NCI-H748 (cell line): ENCODE measurements at regions not wholly inside any gene's neighbourhood (a gene's known extent, or its start where the extent isn't known, plus 50 kb on each side); places are given as distances from the start of the nearest gene placed in this dataset.

Source experiments
- DNase-seq: peaks from one replicate; lab custom pipeline; 2025; ENCODE audit not compliant: unreplicated experiment; lab: John Stamatoyannopoulos, UW

GRCh38 chr6:28585335-28585734 lies 59.7 kb downstream of the GPX5 start:
- DNase-seq, result peak; percentile 53

- peak; percentile 41 for DNase-seq
Measured at GRCh38 chr6:28586324-28586723, 60.6 kb downstream of the GPX5 start.

DNA sequence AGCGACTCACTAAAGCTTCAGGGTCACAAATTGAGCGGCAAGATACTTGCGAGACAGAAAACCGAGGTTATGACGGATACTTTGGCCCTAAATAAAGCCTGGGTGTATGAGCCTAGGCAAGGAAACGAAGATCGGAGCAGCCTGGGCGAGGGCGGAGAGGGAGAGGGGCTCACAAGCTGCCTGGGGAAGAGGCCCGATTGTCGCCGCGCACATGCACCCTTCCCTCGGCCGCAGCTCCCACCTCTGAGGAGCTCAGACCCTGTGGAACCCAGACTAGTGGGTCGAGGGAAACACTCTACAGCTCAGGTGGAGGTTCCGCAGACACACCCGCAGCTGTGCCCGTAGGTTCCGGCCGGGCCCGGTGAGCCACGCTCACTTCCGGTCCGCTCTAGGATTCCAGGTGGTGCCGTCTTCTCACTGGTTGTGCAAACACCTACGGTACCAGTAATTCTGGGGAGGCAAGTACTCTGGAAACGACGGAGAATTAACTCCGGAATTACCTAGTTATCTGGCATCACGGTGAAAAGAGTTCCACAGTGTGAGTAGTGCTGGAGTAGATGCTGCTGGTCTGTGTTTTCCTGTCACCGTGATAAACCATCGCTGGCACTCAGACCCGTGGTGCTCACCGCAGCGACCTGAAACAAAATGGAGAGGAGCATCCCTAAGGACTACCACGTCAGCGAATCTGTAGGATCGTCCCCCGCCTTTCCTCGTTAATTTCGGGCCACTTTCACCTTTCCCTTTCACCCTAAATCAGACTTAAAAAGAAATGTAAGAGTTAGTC lies 61.5 kb downstream of the GPX5 start:
- DNase-seq, result peak; percentile 97

DNA sequence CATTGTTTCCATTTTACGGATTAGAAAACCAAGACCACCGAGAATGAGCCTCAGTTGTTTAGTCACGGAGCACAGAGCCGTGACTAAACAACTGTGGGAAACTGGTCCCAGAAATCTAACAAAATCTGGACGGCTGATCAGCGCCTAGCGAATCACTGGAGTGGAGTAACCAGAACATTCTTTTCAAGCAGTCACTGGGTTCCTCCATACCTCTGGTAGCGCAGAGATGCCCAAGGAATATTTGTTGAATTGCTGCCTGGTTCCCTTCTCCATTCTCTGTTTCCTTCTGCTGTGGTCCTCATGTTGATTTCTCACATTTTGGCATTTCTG lies 62.0 kb downstream of the GPX5 start:
- peak; percentile 66 for DNase-seq

DNA sequence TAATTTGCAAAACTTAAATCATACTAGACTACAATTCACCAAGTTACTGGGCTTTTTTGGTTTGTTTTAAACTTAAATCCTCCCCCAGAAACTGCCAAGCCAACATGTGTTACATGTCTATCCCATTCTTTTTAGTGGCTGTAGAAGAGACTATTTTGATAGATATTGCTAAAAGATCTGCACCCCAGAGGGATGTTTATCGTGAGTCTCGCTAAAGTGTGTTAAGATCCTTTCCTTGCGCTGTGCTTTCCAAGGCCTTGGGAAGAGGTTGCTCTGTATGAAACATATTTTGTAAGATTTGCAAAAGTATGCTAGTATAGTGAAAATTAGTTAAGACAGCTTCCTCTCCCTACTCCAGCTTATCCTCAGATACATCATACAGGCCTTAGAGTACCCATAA lies 63.0 kb downstream of the GPX5 start:
- DNase-seq, result no peak

DNA sequence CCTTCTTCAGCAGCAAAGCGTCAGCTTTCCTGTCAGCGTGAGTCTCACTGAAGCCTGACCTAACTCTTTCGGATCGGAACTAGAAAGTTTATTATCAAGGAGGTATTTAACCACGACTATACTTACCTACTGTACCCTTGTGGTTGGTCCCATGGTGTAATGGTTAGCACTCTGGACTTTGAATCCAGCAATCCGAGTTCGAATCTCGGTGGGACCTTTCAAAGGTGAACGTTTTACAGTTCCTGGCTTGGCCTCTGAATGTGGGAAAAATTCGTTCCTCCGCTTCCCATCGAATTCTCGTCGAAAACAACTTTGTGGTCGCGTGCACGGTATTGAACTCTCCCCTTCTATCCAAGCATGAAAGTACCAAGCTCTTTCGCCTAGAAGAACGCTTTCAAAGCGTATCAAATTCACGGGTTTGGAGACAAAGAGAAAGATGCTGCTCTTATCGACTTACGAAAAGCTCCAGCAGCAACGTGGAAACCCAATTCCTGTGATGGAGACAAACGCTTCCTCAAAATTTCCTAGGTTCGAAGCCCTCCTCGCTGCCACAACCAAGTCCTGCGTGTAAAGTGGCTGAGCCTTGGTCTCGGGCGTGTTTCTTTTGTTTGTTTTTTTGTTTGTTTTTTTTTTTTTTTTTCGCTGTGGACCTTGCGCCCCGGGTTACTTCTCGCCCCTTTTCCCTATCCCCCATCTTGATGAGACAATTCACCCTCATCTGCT lies 63.7 kb downstream of the GPX5 start:
- DNase-seq, result peak; percentile 96

- no peak for DNase-seq
Measured at GRCh38 chr6:28589957-28590349, 64.3 kb downstream of the GPX5 start.

DNA sequence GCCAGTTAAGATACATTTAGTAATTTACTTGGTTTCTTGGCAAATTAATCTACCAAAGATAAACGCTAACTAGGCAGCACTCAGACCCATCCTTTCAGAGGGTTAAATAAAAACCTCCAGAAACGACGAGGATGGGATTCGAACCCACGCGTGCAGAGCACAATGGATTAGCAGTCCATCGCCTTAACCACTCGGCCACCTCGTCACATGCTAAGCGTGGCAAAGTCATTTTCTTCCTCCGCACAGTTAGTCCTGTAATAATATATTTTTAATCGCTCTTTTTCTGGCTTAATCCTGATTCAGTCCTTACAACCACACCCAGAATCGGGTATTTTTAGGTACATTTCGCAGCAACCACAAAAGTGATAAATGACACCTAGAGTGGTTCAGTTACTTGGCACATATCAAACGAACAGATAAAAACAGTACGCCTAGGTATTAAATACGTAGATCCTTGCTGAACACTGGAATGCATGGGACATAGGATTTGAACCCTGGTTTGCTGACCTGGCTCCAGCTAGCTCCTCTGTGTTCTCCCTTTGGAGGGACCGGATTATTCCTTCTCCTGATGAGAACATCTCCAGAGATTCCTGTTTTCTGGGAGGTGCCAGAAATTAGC lies 71.6 kb downstream of the GPX5 start:
- DNase-seq, result peak; percentile 88

GRCh38 chr6:28597924-28598722 lies 72.4 kb downstream of the GPX5 start:
- DNase-seq, result peak; percentile 64

DNA sequence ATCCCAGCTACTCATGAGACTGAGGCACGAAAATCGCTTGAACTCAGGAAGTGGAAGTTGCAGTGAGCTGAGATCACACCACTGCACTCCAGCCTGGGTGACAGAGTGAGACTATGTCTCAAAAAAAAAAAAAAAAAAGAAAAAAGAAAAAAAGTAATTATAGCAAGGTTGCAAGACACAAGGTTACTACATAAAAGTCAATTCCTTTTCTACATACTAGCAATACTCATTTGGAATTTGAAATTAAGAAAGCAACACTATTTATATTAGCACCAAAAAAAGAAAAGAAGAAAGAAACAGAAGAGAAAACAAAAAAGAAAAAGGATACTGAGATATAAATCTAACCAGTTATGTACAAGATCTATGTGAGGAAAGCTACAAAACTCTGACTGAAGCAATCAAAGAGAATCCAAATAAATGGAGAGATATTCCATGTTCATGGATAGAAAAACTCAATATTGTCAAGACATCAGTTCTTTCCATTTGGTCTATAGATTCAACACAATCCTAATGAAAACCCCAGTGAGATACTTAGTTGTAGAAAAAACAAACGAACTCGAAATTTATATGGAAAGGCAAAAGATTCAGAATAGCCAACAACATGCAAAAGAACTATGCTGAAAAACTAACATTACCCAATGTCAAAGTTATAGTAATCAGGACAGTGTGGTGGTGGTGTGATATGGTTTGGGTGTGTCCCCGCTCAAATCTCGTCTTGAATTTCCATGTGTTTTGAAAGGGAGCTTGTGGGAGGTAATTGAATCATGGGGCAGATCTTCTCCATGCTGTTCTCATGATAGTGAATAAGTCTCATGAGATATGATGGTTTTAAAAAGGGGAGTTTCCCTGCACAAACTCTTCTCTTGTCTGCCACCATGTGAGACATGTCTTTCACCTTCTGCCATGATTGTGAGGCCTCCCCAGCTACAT lies 73.3 kb downstream of the GPX5 start:
- no peak for DNase-seq

DNA sequence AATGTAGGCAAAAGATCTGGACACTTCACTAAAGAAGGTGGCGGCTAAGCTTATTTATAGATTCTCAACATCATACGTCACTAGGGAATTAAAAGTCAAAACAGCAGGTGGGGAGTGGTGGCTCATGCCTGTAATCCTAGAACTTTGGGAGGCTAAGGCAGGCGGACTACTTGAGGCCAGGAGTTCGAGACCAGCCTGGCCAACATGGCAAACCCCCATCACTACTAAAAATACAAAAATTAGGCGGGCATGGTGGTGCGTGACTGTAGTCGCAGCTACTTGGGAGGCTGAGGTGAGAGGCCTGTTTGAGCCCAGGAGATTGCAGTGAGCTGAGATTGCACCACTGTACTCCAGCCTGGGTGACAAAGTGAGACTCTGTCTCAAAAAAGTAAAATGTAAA lies 74.6 kb downstream of the GPX5 start:
- DNase-seq, result no peak

DNA sequence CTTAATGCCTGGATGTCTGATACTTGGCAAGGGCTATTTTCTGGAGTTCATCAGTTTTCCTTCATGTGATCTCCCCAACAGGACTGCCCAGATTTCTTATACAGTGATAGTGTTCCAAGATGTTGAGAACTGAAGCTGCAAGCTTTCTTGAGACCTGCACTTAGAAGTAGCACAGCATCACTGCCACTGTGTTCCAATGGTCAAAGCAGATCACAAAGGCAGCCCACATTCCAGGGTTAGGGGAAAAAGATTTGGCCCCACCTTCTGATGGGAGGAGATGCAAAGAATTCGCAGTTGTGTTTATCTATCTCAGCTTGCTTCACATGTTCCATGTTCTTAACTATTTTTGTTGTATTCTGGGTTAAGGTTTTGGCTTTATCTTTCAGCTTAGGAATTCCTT lies 78.2 kb downstream of the GPX5 start:
- DNase-seq, result no peak

GRCh38 chr6:28606424-28607391 lies 81.0 kb downstream of the GPX5 start:
- DNase-seq, result peak; percentile 95

- DNase-seq, result peak; percentile 13
Measured at GRCh38 chr6:28607990-28608389, 82.3 kb downstream of the GPX5 start.

DNA sequence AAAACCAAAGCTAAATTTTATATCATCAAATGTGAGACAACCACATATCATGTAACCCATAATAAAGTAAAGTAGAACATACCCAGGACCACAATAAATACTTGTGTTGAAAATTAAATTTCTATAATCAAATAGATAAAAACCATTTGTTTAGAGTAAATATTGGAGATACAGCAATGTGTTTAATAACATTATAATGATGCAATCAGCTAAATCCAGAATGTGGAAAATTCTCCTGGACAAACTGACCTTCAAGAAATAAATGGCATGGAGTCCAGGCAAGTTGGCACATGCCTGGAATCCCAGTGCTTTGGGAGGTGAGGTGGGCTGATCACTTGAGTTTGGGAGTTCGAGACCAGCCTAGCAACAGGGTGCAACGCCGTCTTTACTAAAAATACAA lies 84.0 kb downstream of the GPX5 start:
- no peak for DNase-seq

- no peak for DNase-seq
Measured at GRCh38 chr6:28615616-28615954, 89.9 kb downstream of the GPX5 start.

DNA sequence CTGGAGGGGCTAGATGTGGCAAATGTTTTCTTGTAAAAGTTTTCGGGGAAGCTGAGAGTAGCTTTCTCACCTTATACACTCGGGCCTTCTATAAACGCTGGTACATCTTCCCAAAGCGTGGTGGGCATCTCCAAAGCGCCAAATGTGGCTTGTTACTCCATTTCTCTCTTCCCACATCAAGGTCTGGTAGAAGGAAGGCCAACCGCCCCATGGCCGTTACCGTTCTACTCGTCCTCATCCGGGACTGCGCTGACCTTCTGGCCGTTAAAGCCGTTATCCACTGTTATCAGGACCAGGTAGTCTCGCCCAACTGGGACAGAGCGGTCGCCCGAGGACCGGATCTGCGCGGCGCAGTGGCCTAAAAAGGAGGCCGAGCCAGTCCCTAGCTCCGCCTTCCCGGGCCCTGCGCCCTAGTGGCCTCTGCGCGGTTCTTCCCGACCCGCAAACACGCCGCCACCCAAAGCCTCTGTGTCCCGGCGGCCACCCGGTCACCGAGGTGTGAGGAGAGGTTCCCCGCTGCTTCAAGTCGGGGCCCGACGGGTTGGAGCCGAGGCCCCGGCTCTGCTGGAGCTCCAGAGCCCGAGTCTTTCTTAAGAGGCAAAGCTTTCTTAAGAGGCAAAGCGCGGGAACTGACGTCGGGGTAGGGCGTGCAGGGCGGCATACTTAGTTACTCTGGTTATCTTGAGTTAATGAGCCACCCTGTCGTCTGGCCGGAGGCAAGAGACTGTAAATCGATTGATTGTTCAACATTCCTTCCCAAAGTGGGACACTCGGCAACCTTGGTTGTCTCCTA lies 90.5 kb downstream of the GPX5 start:
- no peak for DNase-seq

DNA sequence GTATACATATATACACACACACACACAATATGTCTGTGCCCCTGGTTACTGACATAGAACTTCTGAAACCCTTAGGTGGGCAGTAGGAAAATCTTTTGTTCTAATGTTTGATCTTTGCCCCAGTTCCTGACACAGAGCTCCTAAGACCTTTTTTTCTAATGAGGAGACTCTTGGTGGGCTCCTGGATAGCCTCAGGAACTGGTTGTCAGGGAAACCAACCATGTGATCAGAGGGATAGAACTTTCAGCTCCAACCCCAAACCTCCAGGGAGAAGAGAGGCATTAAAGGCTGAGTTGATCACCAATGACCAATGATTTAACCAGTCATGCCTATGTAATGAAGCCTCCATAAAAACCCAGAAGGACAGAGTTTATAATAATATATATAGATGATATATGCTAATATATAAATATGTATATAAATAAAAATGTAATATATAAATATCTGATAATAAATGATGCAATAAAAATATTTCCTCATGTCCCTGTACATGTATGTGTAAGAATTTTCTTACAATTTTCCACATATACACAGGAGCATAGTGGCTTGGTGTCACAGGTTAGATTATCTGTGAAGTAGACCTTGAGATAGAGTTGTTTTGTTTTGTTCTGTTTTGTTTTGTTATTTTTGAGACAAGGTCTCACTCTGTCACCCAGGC lies 93.3 kb downstream of the GPX5 start:
- DNase-seq, result no peak
